ENCODE measurements at regions not wholly inside any gene's neighbourhood (a gene's known extent, or its start where the extent isn't known, plus 50 kb on each side); places are given as distances from the start of the nearest gene placed in this dataset.

GRCh38 chr2:220240641-220241040 is 613.2 kb downstream of the SLC4A3 start (continued):
- TF ChIP-seq PPARD (CRISPR knock-in tag; IDR thresholded peaks at IDR 0.05) (no peak), ZNF197 (CRISPR knock-in tag; IDR thresholded peaks at IDR 0.05; ENCODE audit: low read depth) (no peak), ELF1 (tag; IDR thresholded peaks at IDR 0.05) (no peak)
- TF ChIP-seq, protein P1, sequence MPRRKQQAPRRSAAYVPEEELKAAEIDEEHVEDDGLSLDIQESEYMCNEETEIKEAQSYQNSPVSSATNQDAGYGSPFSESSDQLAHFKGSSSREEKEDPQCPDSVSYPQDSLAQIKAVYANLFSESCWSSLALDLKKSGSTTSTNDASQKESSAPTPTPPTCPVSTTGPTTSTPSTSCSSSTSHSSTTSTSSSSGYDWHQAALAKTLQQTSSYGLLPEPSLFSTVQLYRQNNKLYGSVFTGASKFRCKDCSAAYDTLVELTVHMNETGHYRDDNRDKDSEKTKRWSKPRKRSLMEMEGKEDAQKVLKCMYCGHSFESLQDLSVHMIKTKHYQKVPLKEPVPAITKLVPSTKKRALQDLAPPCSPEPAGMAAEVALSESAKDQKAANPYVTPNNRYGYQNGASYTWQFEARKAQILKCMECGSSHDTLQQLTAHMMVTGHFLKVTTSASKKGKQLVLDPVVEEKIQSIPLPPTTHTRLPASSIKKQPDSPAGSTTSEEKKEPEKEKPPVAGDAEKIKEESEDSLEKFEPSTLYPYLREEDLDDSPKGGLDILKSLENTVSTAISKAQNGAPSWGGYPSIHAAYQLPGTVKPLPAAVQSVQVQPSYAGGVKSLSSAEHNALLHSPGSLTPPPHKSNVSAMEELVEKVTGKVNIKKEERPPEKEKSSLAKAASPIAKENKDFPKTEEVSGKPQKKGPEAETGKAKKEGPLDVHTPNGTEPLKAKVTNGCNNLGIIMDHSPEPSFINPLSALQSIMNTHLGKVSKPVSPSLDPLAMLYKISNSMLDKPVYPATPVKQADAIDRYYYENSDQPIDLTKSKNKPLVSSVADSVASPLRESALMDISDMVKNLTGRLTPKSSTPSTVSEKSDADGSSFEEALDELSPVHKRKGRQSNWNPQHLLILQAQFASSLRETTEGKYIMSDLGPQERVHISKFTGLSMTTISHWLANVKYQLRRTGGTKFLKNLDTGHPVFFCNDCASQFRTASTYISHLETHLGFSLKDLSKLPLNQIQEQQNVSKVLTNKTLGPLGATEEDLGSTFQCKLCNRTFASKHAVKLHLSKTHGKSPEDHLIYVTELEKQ (CRISPR knock-in tag; IDR thresholded peaks at IDR 0.05) = no peak

- no peak for FAIRE-seq
Measured at GRCh38 chr2:220241423-220241822, 614.0 kb downstream of the SLC4A3 start.

More at GRCh38 chr2:220241423-220241822, 614.0 kb downstream of the SLC4A3 start:
- Histone ChIP-seq H3K27ac (ENCODE audit: extremely low read depth, low read depth, low read length) (no peak overlapping the region), H3K4me3 (no peak overlapping the region), H3K4me2 (ENCODE audit: insufficient read depth, low read length) (no peak overlapping the region), H3K27me3 (ENCODE audit: control insufficient read depth in 2 of 2, insufficient read depth in 2 of 2, low read length in 2 of 2) (no peaks in the 10 kb centered on the region), H3K36me3 (ENCODE audit: control insufficient read depth, insufficient read depth, low read length) (no peaks in the 10 kb centered on the region), H3K9me3 (replicated peaks; ENCODE audit: control insufficient read depth, insufficient read depth, low read depth, low read length) (no peaks in the 10 kb centered on the region), H3K4me1 (replicated peaks in 1 of 2; ENCODE audit: control insufficient read depth in 2 of 2, insufficient read depth in 2 of 2, low read length in 2 of 2) (no peaks in the 10 kb centered on the region), H4K20me1 (replicated peaks; ENCODE audit: control insufficient read depth, insufficient read depth, low read length) (no peaks in the 10 kb centered on the region), H3K9ac (ENCODE audit: insufficient read depth in 1 of 2, low read depth in 2 of 2, low read length in 2 of 2) (no peak overlapping the region), H3K9me1 (ENCODE audit: control insufficient read depth, insufficient read depth, low read length) (no peaks in the 10 kb centered on the region), H3K79me2 (ENCODE audit: control insufficient read depth, insufficient read depth, low read length) (no peaks in the 10 kb centered on the region), H2AFZ (ENCODE audit: low read depth, low read length) (no peak overlapping the region)
- ATAC-seq (no peak), DNase-seq (ENCODE audit: extremely low read depth in 1 of 4, low spot score in 3 of 4) (no peak)
- 0% methylated on average over 2 of the region's 2 CpGs for whole genome bisulfite sequencing (ENCODE audit: insufficient coverage, low coverage, missing lambda C conversion rate)
- ChIA-PET POLR2A (no interaction called here), CTCF (ENCODE audit: low intra/inter-chr PET ratio) (no interaction called here)
- in situ Hi-C loops (cut with MboI) (no loop called here), intact Hi-C loops (cut with micrococcal nuclease) (no loop called here)
- TF ChIP-seq ZHX1 (conservative IDR thresholded peaks at IDR 0.05; ENCODE audit: low read length) = no peak
- TF ChIP-seq ZNF764 (CRISPR knock-in tag; IDR thresholded peaks at IDR 0.05; ENCODE audit: low read depth) = no peak
- no peak for TF ChIP-seq ZNF224 (CRISPR knock-in tag; IDR thresholded peaks at IDR 0.05)
- BruUV-seq (replicated peaks) = no TSS peak

Measured in K562 (cell line).